HG02642 (cell line): ENCODE measurements at regions not wholly inside any gene's neighbourhood (a gene's known extent, or its start where the extent isn't known, plus 50 kb on each side); places are given as distances from the start of the nearest gene placed in this dataset.

Experiments used
- ATAC-seq: cut with Tn5 transposase; IDR thresholded peaks from one replicate; pipeline ENCODE4 v1.9.1; 2021; ENCODE audit warnings: mild to moderate bottlenecking; ENCODE audit not compliant: unreplicated experiment, poor library complexity

DNA sequence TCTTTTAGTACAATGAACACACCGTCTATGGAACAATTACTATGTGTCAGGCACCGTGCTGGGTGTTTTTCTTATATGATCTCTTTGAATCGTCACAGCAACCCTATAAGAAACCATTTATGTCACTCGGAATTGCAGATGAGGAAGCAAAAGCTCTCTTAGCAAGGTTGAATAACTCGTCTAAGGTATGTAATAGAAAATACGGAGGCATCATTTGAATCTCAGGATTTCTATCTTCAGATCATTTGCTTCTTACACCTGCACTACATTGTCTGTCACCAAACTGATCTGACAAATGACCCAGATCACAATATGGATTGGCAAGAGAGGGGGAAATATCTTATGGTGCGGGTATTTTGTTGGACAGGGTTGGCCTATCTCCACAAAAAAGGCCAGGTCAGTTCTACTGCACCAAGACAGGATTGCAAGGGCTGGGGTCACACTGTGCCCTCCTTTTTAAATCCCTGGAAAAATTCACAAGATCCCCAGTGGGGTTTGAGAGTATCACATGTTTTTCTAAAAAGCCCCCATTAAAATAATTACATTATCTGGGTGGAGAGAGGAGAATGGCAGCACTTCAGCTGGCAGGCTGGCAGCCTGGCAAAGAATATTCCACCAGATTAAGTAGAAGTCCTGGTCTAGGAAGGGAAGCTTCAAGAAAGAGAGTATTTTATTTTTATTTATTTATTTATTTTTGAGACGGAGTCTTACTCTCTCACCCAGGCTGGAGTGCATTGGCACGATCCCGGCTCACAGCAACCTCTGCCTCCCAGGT, 110.7 kb upstream of the CLMP start:
- no peak for ATAC-seq

DNA sequence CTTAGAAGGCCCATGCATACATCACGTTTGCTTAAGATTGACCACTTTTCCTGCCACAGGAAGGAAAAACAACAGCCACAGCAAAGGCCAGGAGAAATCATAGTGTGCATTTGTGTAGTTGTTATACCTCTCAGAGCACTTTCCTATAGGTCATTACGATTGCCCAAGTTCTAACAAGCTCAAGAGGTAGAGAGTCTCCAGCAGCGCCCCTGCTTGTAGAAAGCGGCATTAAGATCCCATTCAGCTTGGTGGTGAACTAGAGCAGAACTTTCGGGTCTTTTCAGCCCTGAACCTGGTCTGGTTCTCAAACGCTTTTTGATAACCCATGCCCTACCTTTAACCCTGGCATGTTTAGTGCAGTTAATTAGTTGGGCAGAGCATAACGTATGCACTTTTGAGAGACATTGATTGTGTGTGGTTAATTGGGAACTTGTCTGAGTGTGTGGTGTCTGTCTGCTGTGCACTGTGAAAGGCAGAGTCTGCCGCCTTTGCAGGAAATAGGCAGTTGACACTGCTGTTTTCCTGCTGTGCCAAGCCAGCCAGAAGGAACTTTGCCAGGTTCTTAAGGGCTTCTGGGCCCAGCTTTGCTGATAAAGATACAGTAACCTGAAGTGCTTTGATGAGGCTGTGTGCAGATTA, 109.9 kb upstream of the CLMP start:
- ATAC-seq, result no peak

GRCh38 chr11:123303924-123304323, 108.9 kb upstream of the CLMP start:
- ATAC-seq, result no peak

- ATAC-seq, result peak; percentile 51
These were observed 107.7 kb upstream of the CLMP start for GRCh38 chr11:123302751-123303195.

GRCh38 chr11:123301696-123302400, 106.8 kb upstream of the CLMP start:
- ATAC-seq, result peak; percentile 82

DNA sequence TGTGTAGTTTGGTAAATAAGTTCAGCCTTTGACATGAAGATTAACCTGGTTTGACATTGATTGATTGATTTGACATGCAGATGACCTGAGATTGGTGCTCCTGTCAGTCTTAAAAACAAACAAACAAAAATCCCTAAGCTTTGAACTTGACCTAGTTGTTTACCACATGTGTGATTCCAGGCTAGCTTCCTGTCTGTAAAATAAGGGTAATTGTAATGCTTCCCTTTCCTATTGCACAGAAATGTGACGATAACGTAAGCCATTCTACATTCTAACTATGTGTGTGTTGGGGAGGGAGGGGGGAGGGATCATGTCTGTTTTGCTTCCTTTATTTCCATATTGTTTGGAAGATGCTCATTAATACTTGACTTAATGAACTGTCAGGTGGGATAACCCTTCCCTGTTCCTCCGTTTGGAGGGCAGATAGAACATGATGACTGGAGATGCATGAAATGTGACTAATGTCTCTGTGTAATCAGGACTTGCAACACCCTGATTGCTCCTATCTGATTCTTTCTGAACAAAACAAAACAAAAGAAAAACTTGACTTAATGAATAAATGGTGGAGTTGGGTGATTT, 106.1 kb upstream of the CLMP start:
- ATAC-seq, result no peak

GRCh38 chr11:123299721-123300120, 104.7 kb upstream of the CLMP start:
- no peak for ATAC-seq

GRCh38 chr11:123298488-123299447, 103.7 kb upstream of the CLMP start:
- no peak for ATAC-seq

DNA sequence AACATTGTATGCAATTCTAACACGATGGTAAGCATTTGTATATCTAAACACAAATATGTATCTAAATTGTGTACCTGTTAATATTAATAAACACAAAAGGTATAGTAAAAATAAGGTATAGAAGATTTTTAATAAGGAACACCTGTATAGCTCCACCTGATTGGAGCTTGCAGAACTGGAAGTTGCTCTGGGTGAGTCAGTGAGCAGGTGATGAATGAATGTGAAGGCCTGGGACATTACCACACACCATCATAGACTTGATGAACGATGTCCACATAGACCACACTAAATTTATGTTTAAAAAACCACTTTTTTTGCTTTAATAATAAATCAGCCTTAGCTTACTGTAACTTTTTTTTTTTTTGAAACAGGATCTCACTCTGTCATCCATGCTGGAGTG, 97.6 kb upstream of the CLMP start:
- no peak for ATAC-seq

DNA sequence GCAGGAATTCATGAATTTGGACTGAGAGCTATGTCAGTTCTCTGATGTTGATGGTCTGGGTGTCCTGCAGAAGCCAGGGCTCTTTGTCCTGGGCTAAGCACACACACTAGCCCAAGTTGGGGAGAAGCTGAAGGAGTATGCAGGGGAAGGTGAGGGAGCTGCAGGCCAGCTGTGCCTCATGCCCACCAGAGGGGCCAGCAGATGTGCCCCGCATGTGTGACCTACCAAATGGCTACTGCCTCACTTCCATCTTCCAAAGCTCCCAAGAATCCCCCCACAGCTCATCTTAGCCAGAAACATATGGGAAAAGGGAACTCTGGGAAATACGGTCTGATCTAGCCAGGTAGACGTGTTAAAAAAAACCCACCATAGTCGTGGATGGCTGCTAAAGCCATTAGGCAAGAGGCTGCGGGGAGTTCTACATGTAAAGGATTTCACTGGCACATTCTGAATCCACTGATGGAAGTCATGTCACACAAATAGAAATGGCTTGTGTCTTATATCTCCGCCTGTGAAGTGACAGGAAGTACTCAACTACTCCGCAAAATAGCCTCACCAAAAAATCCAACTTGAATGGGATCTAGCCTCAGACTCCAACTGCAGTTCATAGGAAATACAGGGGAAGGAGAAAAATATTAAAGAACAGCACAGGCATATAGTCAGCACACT, 96.3 kb upstream of the CLMP start:
- ATAC-seq, result no peak

GRCh38 chr11:123286761-123287160, 91.7 kb upstream of the CLMP start:
- ATAC-seq, result no peak

DNA sequence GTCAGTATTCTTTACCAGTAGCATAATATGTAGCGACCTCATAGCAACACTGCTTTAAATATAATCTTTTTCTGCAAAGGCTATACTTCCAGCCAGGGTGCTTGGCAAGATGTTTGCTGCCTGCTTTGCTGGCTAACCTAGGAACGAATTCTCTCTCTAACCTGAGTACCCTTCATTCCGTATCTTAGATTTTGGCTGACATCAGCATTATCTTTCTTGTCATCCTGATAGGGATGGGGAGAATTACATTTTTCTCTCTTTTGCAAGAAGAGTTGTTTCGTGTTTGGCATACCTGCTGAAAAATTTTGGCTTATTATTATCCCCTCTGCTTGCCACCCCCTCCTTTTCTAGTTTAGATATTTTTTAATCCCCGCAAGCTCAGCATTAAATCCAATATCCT, 91.2 kb upstream of the CLMP start:
- ATAC-seq, result no peak

- ATAC-seq, result no peak
These were observed 89.4 kb upstream of the CLMP start for GRCh38 chr11:123284454-123284853.

DNA sequence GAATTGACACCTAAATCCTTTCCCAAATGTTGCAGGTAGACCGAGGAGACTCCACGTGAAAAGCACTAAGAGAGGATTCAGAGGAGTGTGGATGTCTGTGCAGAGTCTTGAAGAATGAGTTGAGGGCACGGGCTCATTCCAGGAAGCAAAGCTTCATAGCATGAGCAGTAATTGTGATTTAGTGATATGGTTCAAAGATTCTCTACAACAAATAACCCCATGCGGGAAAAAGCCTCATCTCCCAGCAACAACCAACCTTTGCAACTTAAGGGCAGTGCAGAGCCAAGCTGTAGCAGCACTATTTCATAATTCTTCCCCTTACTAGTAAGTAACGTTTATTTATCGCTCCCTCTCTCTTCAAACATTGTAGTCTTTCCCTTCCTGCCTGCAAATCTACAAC, 87.5 kb upstream of the CLMP start:
- no peak for ATAC-seq

GRCh38 chr11:123273616-123274015, 78.6 kb upstream of the CLMP start:
- ATAC-seq, result no peak

DNA sequence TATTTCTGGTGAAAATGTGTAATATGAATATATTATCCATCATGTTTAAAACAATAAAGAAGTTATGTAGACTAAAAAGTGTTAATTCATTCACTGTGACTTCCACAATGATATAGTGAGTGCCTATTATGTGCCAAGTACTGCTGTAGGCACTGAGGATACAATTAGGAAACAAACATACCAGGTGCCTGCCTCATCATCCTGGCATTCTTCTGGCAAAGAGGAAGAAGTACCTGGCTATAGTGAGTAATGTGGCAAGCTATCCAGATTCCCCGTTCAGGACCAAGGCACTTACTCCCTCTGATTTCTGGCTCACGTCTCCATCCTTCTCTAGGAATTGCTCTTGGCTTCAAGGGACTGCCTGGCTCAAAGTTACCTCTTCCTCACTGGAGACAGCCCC, 77.5 kb upstream of the CLMP start:
- ATAC-seq, result no peak

- no peak for ATAC-seq
These were observed 73.1 kb upstream of the CLMP start for GRCh38 chr11:123268156-123268555.

GRCh38 chr11:123265951-123266350, 70.9 kb upstream of the CLMP start:
- no peak for ATAC-seq

- no peak for ATAC-seq
These were observed 69.4 kb upstream of the CLMP start for GRCh38 chr11:123264431-123264780.
